GM12878 (cell line): ENCODE measurements at regions not wholly inside any gene's neighbourhood (a gene's known extent, or its start where the extent isn't known, plus 50 kb on each side); places are given as distances from the start of the nearest gene placed in this dataset.

ENCODE experiments used
- ATAC-seq: fragments of 200-7000 bp; cut with Tn5 transposase; 3 replicates; pipeline ENCODE4 v1.9.1; 2020; ENCODE audit warnings: mild to moderate bottlenecking, moderate library complexity
- BruUV-seq: library from RNA; stranded (reverse); fragments of 400-500 nt; replicated peaks from 2 replicates; lab custom pipeline; 2021; lab: Mats Ljungman, UMichigan
- CTCF ChIA-PET: fragments of 300-600 bp; sonication (Branson Sonifier 250); formaldehyde crosslinking; extraction: SDS; loops from one replicate; lab custom pipeline; 2021; ENCODE audit warnings: inconsistent platforms; lab: Yijun Ruan, JAX
- POLR2A ChIA-PET: fragments of 350-600 bp; formaldehyde crosslinking; extraction: SDS; loops from one replicate; lab custom pipeline; 2021; ENCODE audit warnings: inconsistent platforms; lab: Charles Lee
- RAD21 ChIA-PET: fragments of 300-600 bp; sonication (Branson Sonifier 250); formaldehyde crosslinking; loops from one replicate; lab custom pipeline; 2023; ENCODE audit warnings: antibody characterized with exemption; ENCODE audit not compliant: unreplicated experiment; lab: Charles Lee
- SMC1A ChIA-PET: fragments of 300-600 bp; sonication (Branson Sonifier 250); formaldehyde crosslinking; loops from one replicate; lab custom pipeline; 2023; ENCODE audit not compliant: unreplicated experiment, uncharacterized antibody; lab: Charles Lee
- DNase-seq: peaks from one replicate; pipeline ENCODE4 v3.0.0-alpha.2; 2011; ENCODE audit warnings: low read depth, low spot score
- FAIRE-seq: peaks from 3 replicates; lab custom pipeline; 2011; peaks lifted over from hg19 to GRCh38; lab: Jason Lieb, UNC
- H2AFZ ChIP-seq: 2 replicates; pipeline ENCODE4 v1.6.0; 2011; ENCODE audit warnings: low read depth, low read length, control low read depth; ENCODE audit not compliant: control insufficient read depth
- H3K27ac ChIP-seq: 2 replicates; pipeline ENCODE4 v1.5.1; 2011; ENCODE audit warnings: control low read depth; ENCODE audit not compliant: control insufficient read depth, insufficient read depth
- H3K27me3 ChIP-seq, 2 experiments: replicated peaks in 1 of 2; 2 replicates each; pipeline versions ENCODE4 v1.6.0 to v1.6.1; 2011; ENCODE audit warnings: low read length in 1 of 2; ENCODE audit not compliant: control insufficient read depth in 2 of 2, insufficient read depth in 2 of 2
- H3K36me3 ChIP-seq, 2 experiments: 2 replicates each; pipeline ENCODE4 v1.5.1; 2011; ENCODE audit warnings: low read length in 1 of 2; ENCODE audit not compliant: control insufficient read depth in 2 of 2, insufficient read depth in 2 of 2
- H3K4me1 ChIP-seq: 2 replicates; pipeline ENCODE4 v1.6.1; 2011; ENCODE audit warnings: mild to moderate bottlenecking, low read length, moderate library complexity, mixed read lengths; ENCODE audit not compliant: control insufficient read depth, insufficient read depth
- H3K4me2 ChIP-seq: 2 replicates; pipeline ENCODE4 v1.6.0; 2011; ENCODE audit warnings: control low read depth; ENCODE audit not compliant: control insufficient read depth, insufficient read depth
- H3K4me3 ChIP-seq: fragments of 200-600 bp; sonication (generic); 2 replicates; pipeline ENCODE4 v1.5.1; 2016
- H3K79me2 ChIP-seq: 2 replicates; pipeline ENCODE4 v1.6.0; 2011; ENCODE audit warnings: low read length; ENCODE audit not compliant: control insufficient read depth, insufficient read depth
- H3K9ac ChIP-seq: 2 replicates; pipeline ENCODE4 v1.8.0; 2011; ENCODE audit warnings: low read length, control low read depth, mixed read lengths; ENCODE audit not compliant: control insufficient read depth, insufficient read depth
- H3K9me3 ChIP-seq: replicated peaks from 3 replicates; pipeline ENCODE4 v1.5.1; 2011; ENCODE audit warnings: mild to moderate bottlenecking, low read length; ENCODE audit not compliant: control insufficient read depth, insufficient read depth
- H4K20me1 ChIP-seq: 2 replicates; pipeline ENCODE4 v1.6.0; 2011; ENCODE audit not compliant: control insufficient read depth, insufficient read depth
- ESRRA ChIP-seq: IDR thresholded peaks from 2 replicates; pipeline ENCODE4 v1.6.1; 2012; ENCODE audit warnings: mild to moderate bottlenecking, low read length, improper control_type of control experiment
- KLF5 ChIP-seq: fragments of 450-650 bp; IDR thresholded peaks from 2 replicates; pipeline ENCODE4 v1.6.1; 2014; ENCODE audit warnings: mild to moderate bottlenecking; ENCODE audit not compliant: partially characterized antibody
- NFXL1 ChIP-seq: fragments of 450-650 bp; IDR thresholded peaks from 2 replicates; pipeline ENCODE4 v1.6.1; 2017; ENCODE audit warnings: antibody characterized with exemption, mild to moderate bottlenecking, borderline replicate concordance
- PML ChIP-seq: IDR thresholded peaks from 2 replicates; pipeline ENCODE4 v1.6.1; 2012; ENCODE audit warnings: low read length, inconsistent platforms
- POLR2A ChIP-seq: IDR thresholded peaks from 2 replicates; pipeline ENCODE4 v1.6.1; 2011; ENCODE audit warnings: low read depth, mild to moderate bottlenecking, low read length
- RELA ChIP-seq: fragments of 450-650 bp; IDR thresholded peaks from 2 replicates; pipeline ENCODE4 v1.8.0; 2014; ENCODE audit warnings: borderline replicate concordance; ENCODE audit not compliant: partially characterized antibody
- RFX5 ChIP-seq: IDR thresholded peaks from 2 replicates; pipeline ENCODE4 v1.6.1; 2011; ENCODE audit warnings: low read depth, low read length, improper control_type of control experiment
- TCF3 ChIP-seq: IDR thresholded peaks from 2 replicates; pipeline ENCODE4 v1.6.1; 2012; ENCODE audit warnings: low read depth, mild to moderate bottlenecking, low read length, borderline replicate concordance; ENCODE audit not compliant: insufficient read depth
- WGBS: methylation state at CpG from one replicate; pipeline ENCODE4 v1.1.6; 2016; ENCODE audit warnings: low lambda C conversion rate; ENCODE audit not compliant: insufficient replicate concordance, insufficient coverage; ENCODE audit errors: missing lambda C conversion rate; 5-methylcytosine and 5-hydroxymethylcytosine counted together
- in situ Hi-C: fragments of 300-500 bp; cut with MboI; formaldehyde crosslinking; loops from 9 replicates; pipeline ENCODE4 v1.14.3; 2018; ENCODE audit warnings: mixed read lengths
- intact Hi-C: fragments of 100-400 bp; cut with micrococcal nuclease; formaldehyde crosslinking; loops from one replicate; pipeline ENCODE4 v1.14.2; 2022; ENCODE audit not compliant: unreplicated experiment
- TF ChIP-seq, protein P1 (sequence below): fragments of 450-650 bp; IDR thresholded peaks from 2 replicates; pipeline ENCODE4 v1.6.1; 2016; ENCODE audit warnings: mild to moderate bottlenecking, moderate library complexity, borderline replicate concordance
- TF ChIP-seq, protein P2 (sequence below): IDR thresholded peaks from 2 replicates; pipeline ENCODE4 v1.6.1; 2011; ENCODE audit warnings: low read depth, mild to moderate bottlenecking, low read length, moderate library complexity, borderline replicate concordance; ENCODE audit errors: extremely low read depth
- TF ChIP-seq, protein P3 (sequence below): IDR thresholded peaks from 2 replicates; pipeline ENCODE4 v1.6.1; 2012; ENCODE audit warnings: low read depth, low read length, improper control_type of control experiment
- TF ChIP-seq, protein P4 (sequence below): fragments of 450-650 bp; IDR thresholded peaks from 2 replicates; pipeline ENCODE4 v1.6.1; 2018; ENCODE audit warnings: mild to moderate bottlenecking, low read depth, moderate library complexity; ENCODE audit not compliant: partially characterized antibody
- TF ChIP-seq, protein P5 (sequence below): IDR thresholded peaks from 2 replicates; pipeline ENCODE4 v1.6.1; 2011; ENCODE audit warnings: low read depth, low read length, improper control_type of control experiment, borderline replicate concordance
- TF ChIP-seq, protein P6 (sequence below): fragments of 450-650 bp; IDR thresholded peaks from 2 replicates; pipeline ENCODE4 v1.6.1; 2017; ENCODE audit warnings: antibody characterized with exemption, mild to moderate bottlenecking, moderate library complexity

DNA sequence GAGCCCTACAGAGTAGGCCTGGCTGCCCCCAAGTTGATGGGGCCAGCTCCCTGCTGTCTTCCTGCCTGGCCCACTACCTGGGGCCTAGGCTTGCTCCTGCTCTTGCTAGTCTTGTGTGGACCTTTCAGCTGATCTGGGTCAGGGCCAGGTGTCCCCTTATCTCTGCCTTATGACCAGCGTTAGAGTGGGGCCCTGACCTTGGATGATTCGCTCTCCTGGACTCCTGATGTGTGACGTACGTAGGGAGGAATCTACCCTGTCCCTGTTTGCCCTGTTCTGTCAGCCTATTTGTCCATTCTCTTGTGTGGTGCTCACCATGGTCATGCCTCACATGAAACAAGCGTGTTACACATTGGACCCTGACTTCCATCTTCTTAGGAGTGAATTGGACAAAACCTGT is 571.8 kb downstream of the QKI start:
- 37% methylated on average over 5 of the region's 5 CpGs for WGBS
- ChIA-PET CTCF (no interaction called here), POLR2A (no interaction called here), RAD21 (no interaction called here), SMC1A (no interaction called here)
- in situ Hi-C loops, result no loop called here
- FAIRE-seq (no peak), DNase-seq (no peak), ATAC-seq (no peak)
- Histone ChIP-seq H3K27me3 (no peaks in the 10 kb centered on the region), H3K9ac (no peak overlapping the region), H4K20me1 (no peaks in the 10 kb centered on the region), H3K9me3 (no peaks in the 10 kb centered on the region), H3K79me2 (no peaks in the 10 kb centered on the region), H3K4me2 (no peak overlapping the region), H3K27ac (no peak overlapping the region), H2AFZ (no peak overlapping the region), H3K4me1 (peaks cover 3% of the 10 kb centered on the region; the same call in 1 of the 2 replicates), H3K4me3 (no peak overlapping the region), H3K36me3 (no peaks in the 10 kb centered on the region)
- TF ChIP-seq, protein P1, sequence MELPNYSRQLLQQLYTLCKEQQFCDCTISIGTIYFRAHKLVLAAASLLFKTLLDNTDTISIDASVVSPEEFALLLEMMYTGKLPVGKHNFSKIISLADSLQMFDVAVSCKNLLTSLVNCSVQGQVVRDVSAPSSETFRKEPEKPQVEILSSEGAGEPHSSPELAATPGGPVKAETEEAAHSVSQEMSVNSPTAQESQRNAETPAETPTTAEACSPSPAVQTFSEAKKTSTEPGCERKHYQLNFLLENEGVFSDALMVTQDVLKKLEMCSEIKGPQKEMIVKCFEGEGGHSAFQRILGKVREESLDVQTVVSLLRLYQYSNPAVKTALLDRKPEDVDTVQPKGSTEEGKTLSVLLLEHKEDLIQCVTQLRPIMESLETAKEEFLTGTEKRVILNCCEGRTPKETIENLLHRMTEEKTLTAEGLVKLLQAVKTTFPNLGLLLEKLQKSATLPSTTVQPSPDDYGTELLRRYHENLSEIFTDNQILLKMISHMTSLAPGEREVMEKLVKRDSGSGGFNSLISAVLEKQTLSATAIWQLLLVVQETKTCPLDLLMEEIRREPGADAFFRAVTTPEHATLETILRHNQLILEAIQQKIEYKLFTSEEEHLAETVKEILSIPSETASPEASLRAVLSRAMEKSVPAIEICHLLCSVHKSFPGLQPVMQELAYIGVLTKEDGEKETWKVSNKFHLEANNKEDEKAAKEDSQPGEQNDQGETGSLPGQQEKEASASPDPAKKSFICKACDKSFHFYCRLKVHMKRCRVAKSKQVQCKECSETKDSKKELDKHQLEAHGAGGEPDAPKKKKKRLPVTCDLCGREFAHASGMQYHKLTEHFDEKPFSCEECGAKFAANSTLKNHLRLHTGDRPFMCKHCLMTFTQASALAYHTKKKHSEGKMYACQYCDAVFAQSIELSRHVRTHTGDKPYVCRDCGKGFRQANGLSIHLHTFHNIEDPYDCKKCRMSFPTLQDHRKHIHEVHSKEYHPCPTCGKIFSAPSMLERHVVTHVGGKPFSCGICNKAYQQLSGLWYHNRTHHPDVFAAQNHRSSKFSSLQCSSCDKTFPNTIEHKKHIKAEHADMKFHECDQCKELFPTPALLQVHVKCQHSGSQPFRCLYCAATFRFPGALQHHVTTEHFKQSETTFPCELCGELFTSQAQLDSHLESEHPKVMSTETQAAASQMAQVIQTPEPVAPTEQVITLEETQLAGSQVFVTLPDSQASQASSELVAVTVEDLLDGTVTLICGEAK, result no peak
- TF ChIP-seq TCF3 (no peak), RFX5 (no peak), RELA (no peak), KLF5 (no peak), NFXL1 (no peak), ESRRA (no peak), POLR2A (no peak), PML (no peak)
- TF ChIP-seq, protein P2, sequence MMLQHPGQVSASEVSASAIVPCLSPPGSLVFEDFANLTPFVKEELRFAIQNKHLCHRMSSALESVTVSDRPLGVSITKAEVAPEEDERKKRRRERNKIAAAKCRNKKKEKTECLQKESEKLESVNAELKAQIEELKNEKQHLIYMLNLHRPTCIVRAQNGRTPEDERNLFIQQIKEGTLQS, result no peak
- TF ChIP-seq, protein P3, sequence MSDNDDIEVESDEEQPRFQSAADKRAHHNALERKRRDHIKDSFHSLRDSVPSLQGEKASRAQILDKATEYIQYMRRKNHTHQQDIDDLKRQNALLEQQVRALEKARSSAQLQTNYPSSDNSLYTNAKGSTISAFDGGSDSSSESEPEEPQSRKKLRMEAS, result no peak
- TF ChIP-seq, protein P4, sequence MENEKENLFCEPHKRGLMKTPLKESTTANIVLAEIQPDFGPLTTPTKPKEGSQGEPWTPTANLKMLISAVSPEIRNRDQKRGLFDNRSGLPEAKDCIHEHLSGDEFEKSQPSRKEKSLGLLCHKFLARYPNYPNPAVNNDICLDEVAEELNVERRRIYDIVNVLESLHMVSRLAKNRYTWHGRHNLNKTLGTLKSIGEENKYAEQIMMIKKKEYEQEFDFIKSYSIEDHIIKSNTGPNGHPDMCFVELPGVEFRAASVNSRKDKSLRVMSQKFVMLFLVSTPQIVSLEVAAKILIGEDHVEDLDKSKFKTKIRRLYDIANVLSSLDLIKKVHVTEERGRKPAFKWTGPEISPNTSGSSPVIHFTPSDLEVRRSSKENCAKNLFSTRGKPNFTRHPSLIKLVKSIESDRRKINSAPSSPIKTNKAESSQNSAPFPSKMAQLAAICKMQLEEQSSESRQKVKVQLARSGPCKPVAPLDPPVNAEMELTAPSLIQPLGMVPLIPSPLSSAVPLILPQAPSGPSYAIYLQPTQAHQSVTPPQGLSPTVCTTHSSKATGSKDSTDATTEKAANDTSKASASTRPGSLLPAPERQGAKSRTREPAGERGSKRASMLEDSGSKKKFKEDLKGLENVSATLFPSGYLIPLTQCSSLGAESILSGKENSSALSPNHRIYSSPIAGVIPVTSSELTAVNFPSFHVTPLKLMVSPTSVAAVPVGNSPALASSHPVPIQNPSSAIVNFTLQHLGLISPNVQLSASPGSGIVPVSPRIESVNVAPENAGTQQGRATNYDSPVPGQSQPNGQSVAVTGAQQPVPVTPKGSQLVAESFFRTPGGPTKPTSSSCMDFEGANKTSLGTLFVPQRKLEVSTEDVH, result no peak
- TF ChIP-seq, protein P5, sequence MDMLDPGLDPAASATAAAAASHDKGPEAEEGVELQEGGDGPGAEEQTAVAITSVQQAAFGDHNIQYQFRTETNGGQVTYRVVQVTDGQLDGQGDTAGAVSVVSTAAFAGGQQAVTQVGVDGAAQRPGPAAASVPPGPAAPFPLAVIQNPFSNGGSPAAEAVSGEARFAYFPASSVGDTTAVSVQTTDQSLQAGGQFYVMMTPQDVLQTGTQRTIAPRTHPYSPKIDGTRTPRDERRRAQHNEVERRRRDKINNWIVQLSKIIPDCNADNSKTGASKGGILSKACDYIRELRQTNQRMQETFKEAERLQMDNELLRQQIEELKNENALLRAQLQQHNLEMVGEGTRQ, result no peak
- TF ChIP-seq, protein P6, sequence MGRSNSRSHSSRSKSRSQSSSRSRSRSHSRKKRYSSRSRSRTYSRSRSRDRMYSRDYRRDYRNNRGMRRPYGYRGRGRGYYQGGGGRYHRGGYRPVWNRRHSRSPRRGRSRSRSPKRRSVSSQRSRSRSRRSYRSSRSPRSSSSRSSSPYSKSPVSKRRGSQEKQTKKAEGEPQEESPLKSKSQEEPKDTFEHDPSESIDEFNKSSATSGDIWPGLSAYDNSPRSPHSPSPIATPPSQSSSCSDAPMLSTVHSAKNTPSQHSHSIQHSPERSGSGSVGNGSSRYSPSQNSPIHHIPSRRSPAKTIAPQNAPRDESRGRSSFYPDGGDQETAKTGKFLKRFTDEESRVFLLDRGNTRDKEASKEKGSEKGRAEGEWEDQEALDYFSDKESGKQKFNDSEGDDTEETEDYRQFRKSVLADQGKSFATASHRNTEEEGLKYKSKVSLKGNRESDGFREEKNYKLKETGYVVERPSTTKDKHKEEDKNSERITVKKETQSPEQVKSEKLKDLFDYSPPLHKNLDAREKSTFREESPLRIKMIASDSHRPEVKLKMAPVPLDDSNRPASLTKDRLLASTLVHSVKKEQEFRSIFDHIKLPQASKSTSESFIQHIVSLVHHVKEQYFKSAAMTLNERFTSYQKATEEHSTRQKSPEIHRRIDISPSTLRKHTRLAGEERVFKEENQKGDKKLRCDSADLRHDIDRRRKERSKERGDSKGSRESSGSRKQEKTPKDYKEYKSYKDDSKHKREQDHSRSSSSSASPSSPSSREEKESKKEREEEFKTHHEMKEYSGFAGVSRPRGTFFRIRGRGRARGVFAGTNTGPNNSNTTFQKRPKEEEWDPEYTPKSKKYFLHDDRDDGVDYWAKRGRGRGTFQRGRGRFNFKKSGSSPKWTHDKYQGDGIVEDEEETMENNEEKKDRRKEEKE, result no peak
- intact Hi-C loops, result no loop called here
- no TSS peak for BruUV-seq
